GM12878 (cell line): ENCODE measurements at regions not wholly inside any gene's neighbourhood (a gene's known extent, or its start where the extent isn't known, plus 50 kb on each side); places are given as distances from the start of the nearest gene placed in this dataset.

Experiments
- ATAC-seq: fragments of 200-7000 bp; cut with Tn5 transposase; 3 replicates; pipeline ENCODE4 v1.9.1; 2020; ENCODE audit warnings: mild to moderate bottlenecking, moderate library complexity
- BruUV-seq: library from RNA; stranded (reverse); fragments of 400-500 nt; replicated peaks from 2 replicates; lab custom pipeline; 2021; lab: Mats Ljungman, UMichigan
- CTCF ChIA-PET: fragments of 300-600 bp; sonication (Branson Sonifier 250); formaldehyde crosslinking; extraction: SDS; loops from one replicate; lab custom pipeline; 2021; ENCODE audit warnings: inconsistent platforms; lab: Yijun Ruan, JAX
- POLR2A ChIA-PET: fragments of 350-600 bp; formaldehyde crosslinking; extraction: SDS; loops from one replicate; lab custom pipeline; 2021; ENCODE audit warnings: inconsistent platforms; lab: Charles Lee
- RAD21 ChIA-PET: fragments of 300-600 bp; sonication (Branson Sonifier 250); formaldehyde crosslinking; loops from one replicate; lab custom pipeline; 2023; ENCODE audit warnings: antibody characterized with exemption; ENCODE audit not compliant: unreplicated experiment; lab: Charles Lee
- SMC1A ChIA-PET: fragments of 300-600 bp; sonication (Branson Sonifier 250); formaldehyde crosslinking; loops from one replicate; lab custom pipeline; 2023; ENCODE audit not compliant: unreplicated experiment, uncharacterized antibody; lab: Charles Lee
- DNase-seq: peaks from one replicate; pipeline ENCODE4 v3.0.0-alpha.2; 2011; ENCODE audit warnings: low read depth, low spot score
- FAIRE-seq: peaks from 3 replicates; lab custom pipeline; 2011; peaks lifted over from hg19 to GRCh38; lab: Jason Lieb, UNC
- H2AFZ ChIP-seq: 2 replicates; pipeline ENCODE4 v1.6.0; 2011; ENCODE audit warnings: low read depth, low read length, control low read depth; ENCODE audit not compliant: control insufficient read depth
- H3K27ac ChIP-seq: 2 replicates; pipeline ENCODE4 v1.5.1; 2011; ENCODE audit warnings: control low read depth; ENCODE audit not compliant: control insufficient read depth, insufficient read depth
- H3K27me3 ChIP-seq, 2 experiments: replicated peaks in 1 of 2; 2 replicates each; pipeline versions ENCODE4 v1.6.0 to v1.6.1; 2011; ENCODE audit warnings: low read length in 1 of 2; ENCODE audit not compliant: control insufficient read depth in 2 of 2, insufficient read depth in 2 of 2
- H3K36me3 ChIP-seq, 2 experiments: 2 replicates each; pipeline ENCODE4 v1.5.1; 2011; ENCODE audit warnings: low read length in 1 of 2; ENCODE audit not compliant: control insufficient read depth in 2 of 2, insufficient read depth in 2 of 2
- H3K4me1 ChIP-seq: 2 replicates; pipeline ENCODE4 v1.6.1; 2011; ENCODE audit warnings: mild to moderate bottlenecking, low read length, moderate library complexity, mixed read lengths; ENCODE audit not compliant: control insufficient read depth, insufficient read depth
- H3K4me2 ChIP-seq: 2 replicates; pipeline ENCODE4 v1.6.0; 2011; ENCODE audit warnings: control low read depth; ENCODE audit not compliant: control insufficient read depth, insufficient read depth
- H3K4me3 ChIP-seq: fragments of 200-600 bp; sonication (generic); 2 replicates; pipeline ENCODE4 v1.5.1; 2016
- H3K79me2 ChIP-seq: 2 replicates; pipeline ENCODE4 v1.6.0; 2011; ENCODE audit warnings: low read length; ENCODE audit not compliant: control insufficient read depth, insufficient read depth
- H3K9ac ChIP-seq: 2 replicates; pipeline ENCODE4 v1.8.0; 2011; ENCODE audit warnings: low read length, control low read depth, mixed read lengths; ENCODE audit not compliant: control insufficient read depth, insufficient read depth
- H3K9me3 ChIP-seq: replicated peaks from 3 replicates; pipeline ENCODE4 v1.5.1; 2011; ENCODE audit warnings: mild to moderate bottlenecking, low read length; ENCODE audit not compliant: control insufficient read depth, insufficient read depth
- H4K20me1 ChIP-seq: 2 replicates; pipeline ENCODE4 v1.6.0; 2011; ENCODE audit not compliant: control insufficient read depth, insufficient read depth
- BCL11A ChIP-seq: IDR thresholded peaks from 2 replicates; pipeline ENCODE4 v1.6.1; 2011; ENCODE audit warnings: low read depth, low read length
- BHLHE40 ChIP-seq, 2 experiments: fragments of 450-650 bp in 1 of 2; IDR thresholded peaks; 2 replicates each; pipeline ENCODE4 v1.6.1; 2011 to 2017; ENCODE audit warnings: low read depth in 2 of 2, borderline replicate concordance in 1 of 2, improper control_type of control experiment in 1 of 2, low read length in 1 of 2, mild to moderate bottlenecking in 1 of 2
- EZH2 ChIP-seq: IDR thresholded peaks from 2 replicates; pipeline ENCODE4 v1.6.1; 2012; ENCODE audit warnings: low read depth, mild to moderate bottlenecking, control low read depth, inconsistent platforms, low read length, borderline replicate concordance; ENCODE audit not compliant: control insufficient read depth
- HSF1 ChIP-seq: fragments of 150-350 bp; IDR thresholded peaks from 2 replicates; pipeline ENCODE4 v1.6.1; 2014; ENCODE audit warnings: mild to moderate bottlenecking, low read depth, low read length
- KLF5 ChIP-seq: fragments of 450-650 bp; IDR thresholded peaks from 2 replicates; pipeline ENCODE4 v1.6.1; 2014; ENCODE audit warnings: mild to moderate bottlenecking; ENCODE audit not compliant: partially characterized antibody
- POLR2AphosphoS5 ChIP-seq: IDR thresholded peaks from 2 replicates; pipeline ENCODE4 v1.6.1; 2011; ENCODE audit warnings: mild to moderate bottlenecking, low read length, inconsistent platforms
- POU2F2 ChIP-seq: IDR thresholded peaks from 3 replicates; pipeline ENCODE4 v1.6.1; 2011; ENCODE audit warnings: low read depth, mild to moderate bottlenecking, low read length, borderline replicate concordance
- SIX5 ChIP-seq: IDR thresholded peaks from 2 replicates; pipeline ENCODE4 v1.6.1; 2011; ENCODE audit warnings: mild to moderate bottlenecking, low read depth, low read length, moderate library complexity; ENCODE audit not compliant: severe bottlenecking
- SP1 ChIP-seq: IDR thresholded peaks from one replicate; pipeline ENCODE4 v1.6.1; 2011; ENCODE audit warnings: low read depth, low read length
- SUZ12 ChIP-seq: fragments of 200-600 bp; sonication (generic); IDR thresholded peaks from one replicate; pipeline ENCODE4 v1.6.1; 2018; ENCODE audit warnings: antibody characterized with exemption, mild to moderate bottlenecking; ENCODE audit not compliant: unreplicated experiment
- YY1 ChIP-seq: IDR thresholded peaks from 2 replicates; pipeline ENCODE4 v1.6.1; 2011; ENCODE audit warnings: low read depth, mild to moderate bottlenecking, low read length
- ZBED1 ChIP-seq: IDR thresholded peaks from 2 replicates; pipeline ENCODE4 v1.6.1; 2016; ENCODE audit warnings: borderline replicate concordance
- ZNF687 ChIP-seq: fragments of 450-650 bp; IDR thresholded peaks from 2 replicates; pipeline ENCODE4 v1.6.1; 2017; ENCODE audit warnings: mild to moderate bottlenecking, moderate library complexity
- ZZZ3 ChIP-seq: IDR thresholded peaks from 2 replicates; pipeline ENCODE4 v1.6.1; 2011; ENCODE audit warnings: low read depth; ENCODE audit not compliant: control insufficient read depth, insufficient read length
- WGBS: methylation state at CpG from one replicate; pipeline ENCODE4 v1.1.6; 2016; ENCODE audit warnings: low lambda C conversion rate; ENCODE audit not compliant: insufficient replicate concordance, insufficient coverage; ENCODE audit errors: missing lambda C conversion rate; 5-methylcytosine and 5-hydroxymethylcytosine counted together
- in situ Hi-C: fragments of 300-500 bp; cut with MboI; formaldehyde crosslinking; loops from 9 replicates; pipeline ENCODE4 v1.14.3; 2018; ENCODE audit warnings: mixed read lengths
- intact Hi-C: fragments of 100-400 bp; cut with micrococcal nuclease; formaldehyde crosslinking; loops from one replicate; pipeline ENCODE4 v1.14.2; 2022; ENCODE audit not compliant: unreplicated experiment

GRCh38 chr12:58539295-58539694, 381.0 kb downstream of the LRIG3 start:
- no peak for ATAC-seq
- intact Hi-C loops = no loop called here
- Histone ChIP-seq H3K9me3 (no peaks in the 10 kb centered on the region), H3K36me3 (no peaks in the 10 kb centered on the region), H3K4me2 (no peak overlapping the region), H3K27me3 (no peaks in the 10 kb centered on the region), H3K79me2 (no peaks in the 10 kb centered on the region), H4K20me1 (no peaks in the 10 kb centered on the region), H3K27ac (no peak overlapping the region), H3K4me3 (no peak overlapping the region), H3K4me1 (no peaks in the 10 kb centered on the region), H3K9ac (no peak overlapping the region), H2AFZ (no peak overlapping the region)
- POLR2A ChIA-PET = no interaction called here
- CTCF ChIA-PET = interaction anchor here (0.6 to 5.5 kb wide), 12 partner anchors 10 to 630 kb away, joined by 3 to 39 read pairs (median 3); no protein-coding TSS in a partner anchor
- DNase-seq = no peak
- BruUV-seq = no TSS peak
- SMC1A ChIA-PET = interaction anchor here (0.9 to 2.6 kb wide), 2 partner anchors 14 to 612 kb away, joined by 3 to 13 read pairs; no protein-coding TSS in a partner anchor
- TF ChIP-seq BCL11A = no peak
- TF ChIP-seq POU2F2 = no peak
- TF ChIP-seq ZBED1 = no peak
- TF ChIP-seq HSF1 = no peak
- TF ChIP-seq YY1 = no peak
- no peak for TF ChIP-seq BHLHE40 (IDR thresholded peaks at IDR 0.05; ENCODE audit: borderline replicate concordance in 1 of 2, low read depth in 2 of 2, low read length in 1 of 2)
- TF ChIP-seq POLR2AphosphoS5 = no peak
- TF ChIP-seq SIX5 = no peak
- no peak for TF ChIP-seq ZZZ3
- no peak for TF ChIP-seq SP1
- TF ChIP-seq SUZ12 = no peak
- TF ChIP-seq ZNF687 = no peak
- TF ChIP-seq KLF5 = no peak
- TF ChIP-seq EZH2 = no peak
- in situ Hi-C loops = no loop called here
- 20% methylated on average over 4 of the region's 4 CpGs for WGBS
- RAD21 ChIA-PET = no interaction called here
- FAIRE-seq = no peak
